NCI-H187 (cell line): ENCODE measurements at regions not wholly inside any gene's neighbourhood (a gene's known extent, or its start where the extent isn't known, plus 50 kb on each side); places are given as distances from the start of the nearest gene placed in this dataset.

Experiments used
- DNase-seq, 2 experiments: peaks; one replicate each; lab custom pipeline; 2025; lab: John Stamatoyannopoulos, UW

DNA sequence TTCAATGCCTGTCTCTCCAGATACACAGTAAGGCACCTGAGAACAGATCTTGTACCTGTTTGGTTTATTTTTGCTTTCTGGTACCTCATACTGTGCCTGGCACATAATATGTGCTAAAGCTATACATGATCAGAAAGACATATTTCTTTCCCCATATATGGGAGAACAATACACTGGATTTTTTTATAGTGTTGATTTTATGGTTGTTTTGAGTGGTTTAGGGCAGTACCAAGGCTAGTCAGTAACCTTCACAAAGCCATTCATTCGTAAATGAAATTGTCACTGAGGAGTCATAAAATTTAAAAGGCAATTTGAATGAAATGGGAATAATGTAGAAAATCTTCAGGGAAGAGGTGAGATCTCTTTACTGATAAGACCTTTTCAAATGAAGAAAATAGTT, 810.2 kb downstream of the TUSC7 start:
- no peak for DNase-seq

DNA sequence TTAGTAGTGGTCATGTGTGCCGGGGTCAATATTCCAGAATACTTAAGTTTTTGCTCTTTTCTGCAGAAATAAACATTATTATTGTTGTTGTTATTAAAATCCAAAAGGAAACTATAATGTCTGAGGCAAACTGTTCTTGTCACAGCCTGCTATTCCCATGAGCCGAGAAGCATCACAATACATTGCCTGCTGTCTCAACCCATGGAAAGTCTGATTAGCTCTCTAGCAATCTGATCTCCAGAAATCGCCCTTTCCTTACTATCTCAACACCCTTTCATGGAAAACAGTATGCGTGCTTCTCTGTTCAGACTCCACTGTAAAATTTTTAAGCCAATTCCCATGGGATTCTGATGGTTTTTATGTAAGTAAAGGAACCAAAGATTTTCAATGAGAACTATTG, 811.0 kb downstream of the TUSC7 start:
- DNase-seq: no peak

DNA sequence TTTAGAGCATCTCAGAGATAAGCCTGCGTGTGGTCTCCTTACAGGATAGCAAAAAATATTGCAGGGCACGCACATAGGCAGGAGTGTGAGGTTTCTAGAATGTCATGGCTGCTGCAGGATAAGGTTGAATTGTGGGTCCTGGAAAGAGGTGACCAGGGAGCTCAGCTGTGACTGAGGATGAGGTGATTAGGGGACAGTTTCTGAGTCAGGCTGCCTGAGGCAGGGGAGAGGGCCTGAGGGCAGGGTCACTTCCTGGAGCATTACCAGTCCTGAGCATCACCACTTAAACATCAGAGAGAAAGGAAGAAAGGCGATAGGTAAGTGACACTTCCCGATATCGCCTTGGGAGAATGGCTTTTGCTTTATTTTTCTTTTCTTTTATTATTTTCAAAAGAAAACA, 813.8 kb downstream of the TUSC7 start:
- no peak for DNase-seq

DNA sequence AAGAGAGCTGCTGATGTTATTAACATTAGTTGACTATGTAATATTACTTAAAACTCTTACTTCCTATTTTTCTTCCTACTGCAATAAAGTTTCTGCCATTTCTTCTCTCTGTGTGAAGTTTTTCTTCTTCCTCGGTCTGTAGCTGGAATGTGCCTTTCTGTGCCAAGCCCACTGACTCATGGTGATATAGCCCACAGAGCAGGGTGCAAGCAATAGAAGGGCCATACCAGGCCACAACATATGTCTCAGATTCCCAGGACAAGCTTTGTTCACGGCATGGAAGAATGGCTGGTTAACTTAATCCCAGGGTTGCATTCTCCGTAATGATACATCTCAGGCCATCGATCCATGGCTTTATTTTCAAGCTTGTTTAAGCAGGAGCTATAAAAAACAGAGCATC, 815.3 kb downstream of the TUSC7 start:
- no peak for DNase-seq

- no peak for DNase-seq
Observed at GRCh38 chr3:117526470-117527079, 817.0 kb downstream of the TUSC7 start.

- DNase-seq: no peak
Observed at GRCh38 chr3:117527346-117527745, 817.8 kb downstream of the TUSC7 start.

DNA sequence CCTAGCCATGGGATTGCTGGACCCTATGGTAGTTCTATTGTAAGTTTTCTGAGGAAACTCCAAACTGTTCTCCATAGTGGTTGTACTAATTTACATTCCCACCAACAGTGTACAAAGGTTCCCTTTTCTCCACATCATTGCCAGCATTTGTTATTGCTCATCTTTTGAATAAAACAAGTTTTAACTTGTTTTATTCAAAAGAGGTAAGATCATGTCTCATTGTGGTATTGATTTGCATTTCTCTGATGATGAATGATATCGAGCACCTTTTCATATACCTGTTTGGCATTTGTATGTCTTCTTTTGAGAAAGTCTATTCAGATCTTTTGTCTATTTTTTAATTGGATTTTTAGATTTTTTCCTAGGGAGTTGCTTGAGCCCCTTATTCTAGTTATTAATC, 819.1 kb downstream of the TUSC7 start:
- DNase-seq: no peak

DNA sequence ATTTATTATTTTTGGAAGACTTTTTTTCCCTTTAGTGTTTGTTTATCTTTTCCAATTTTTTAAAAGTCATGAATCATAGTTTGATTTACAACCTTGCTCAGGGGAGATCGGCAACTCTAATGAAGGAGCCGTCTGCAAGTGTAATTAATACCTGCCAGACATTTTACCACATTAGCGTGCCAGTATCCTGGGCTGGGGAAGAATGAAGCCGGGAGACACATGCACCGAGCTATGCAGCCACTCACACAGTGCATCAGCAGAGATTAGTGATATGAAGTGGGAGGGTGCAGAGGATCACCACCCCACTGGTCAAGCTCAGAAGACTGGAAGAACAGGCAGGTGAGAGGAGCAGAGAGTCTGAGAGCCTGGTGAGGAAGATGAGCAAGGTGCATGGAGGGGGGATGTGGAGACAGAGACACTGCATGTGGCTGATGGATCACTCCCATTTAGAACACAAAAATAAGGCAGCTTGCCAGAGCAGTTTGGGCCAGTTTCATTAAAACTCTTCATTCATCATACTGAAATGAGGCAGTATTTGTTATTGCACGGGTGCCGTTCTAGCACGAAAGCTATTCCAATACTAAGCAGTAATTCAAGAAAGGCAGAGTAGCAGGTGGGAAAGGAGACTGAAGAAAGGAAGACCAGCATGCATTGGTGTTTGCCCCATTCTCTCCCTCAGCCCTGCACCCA, 821.6 kb downstream of the TUSC7 start:
- DNase-seq: no peak

GRCh38 chr3:117532268-117532667, 822.7 kb downstream of the TUSC7 start:
- DNase-seq: no peak

GRCh38 chr3:117534138-117534537, 824.6 kb downstream of the TUSC7 start:
- DNase-seq: no peak

DNA sequence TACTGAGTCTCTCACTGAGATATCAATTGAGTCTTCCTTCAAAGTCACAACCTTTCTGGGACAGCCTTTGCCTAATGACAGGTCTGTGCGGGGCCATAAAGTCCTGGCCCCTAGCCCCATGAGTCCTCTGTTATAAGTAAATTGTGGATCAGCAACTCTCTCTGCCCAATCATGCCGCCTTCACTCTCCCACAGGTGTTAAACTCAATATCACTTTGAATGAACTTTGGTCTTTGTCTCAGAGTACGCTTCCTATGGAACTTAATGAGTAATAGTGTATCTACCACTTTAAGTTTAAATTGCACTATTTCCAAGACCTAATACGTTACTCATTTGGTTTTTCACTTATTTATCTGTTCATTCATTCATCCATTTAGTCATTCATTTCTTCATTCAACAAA, 826.4 kb downstream of the TUSC7 start:
- no peak for DNase-seq

DNA sequence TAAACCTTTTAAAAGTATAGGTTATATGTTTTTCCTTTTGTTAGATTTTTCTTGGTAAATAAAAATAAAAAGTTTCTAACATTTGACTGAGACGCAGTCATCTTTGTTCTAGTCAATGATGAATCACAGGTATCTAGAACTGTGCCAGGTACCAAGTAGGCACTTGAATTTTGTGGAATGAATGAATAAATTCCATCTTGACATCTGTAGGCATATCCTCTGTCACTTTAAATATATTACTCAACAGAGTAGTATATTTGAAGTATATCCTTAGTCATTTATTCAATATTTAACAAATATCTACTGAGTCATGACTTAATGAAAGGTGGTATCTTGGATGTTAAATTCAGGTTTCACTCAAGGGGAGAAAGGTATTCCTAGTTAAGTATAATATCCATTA, 828.4 kb downstream of the TUSC7 start:
- DNase-seq: no peak

GRCh38 chr3:117539729-117540128, 830.1 kb downstream of the TUSC7 start:
- no peak for DNase-seq

GRCh38 chr3:117540597-117540996, 831.0 kb downstream of the TUSC7 start:
- DNase-seq: no peak

GRCh38 chr3:117541721-117542120, 832.1 kb downstream of the TUSC7 start:
- no peak for DNase-seq

GRCh38 chr3:117543521-117543920, 833.9 kb downstream of the TUSC7 start:
- no peak for DNase-seq

GRCh38 chr3:117545484-117545883, 835.9 kb downstream of the TUSC7 start:
- no peak for DNase-seq

DNA sequence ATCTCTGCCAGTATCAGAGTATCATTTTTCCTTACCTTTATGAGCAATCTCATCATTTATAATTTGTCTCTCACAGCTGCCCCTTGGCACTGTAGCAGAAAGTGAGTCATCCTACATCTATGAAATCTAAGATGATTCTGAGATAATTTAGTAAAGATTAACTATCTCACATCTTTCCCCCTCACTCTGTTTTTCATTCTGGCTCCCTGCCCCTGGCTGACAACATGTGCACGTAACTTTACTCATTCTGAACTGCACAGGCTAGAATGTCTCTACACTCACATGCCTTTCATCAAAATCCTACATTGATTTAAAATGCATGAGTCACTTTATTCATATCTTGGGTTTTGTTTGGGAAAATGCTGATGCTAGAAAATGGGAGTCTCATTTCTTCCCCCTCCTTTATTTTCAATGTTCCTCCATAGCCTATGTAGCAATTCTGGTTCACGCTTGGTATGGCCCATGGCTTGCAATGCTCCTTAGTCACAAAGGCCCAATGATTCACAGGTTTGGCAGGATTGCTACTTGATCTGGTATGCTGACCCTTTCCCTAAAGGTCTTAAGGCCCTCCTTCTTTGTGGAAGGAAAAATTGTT, 838.5 kb downstream of the TUSC7 start:
- DNase-seq: no peak

GRCh38 chr3:117548600-117548999, 839.0 kb downstream of the TUSC7 start:
- no peak for DNase-seq

DNA sequence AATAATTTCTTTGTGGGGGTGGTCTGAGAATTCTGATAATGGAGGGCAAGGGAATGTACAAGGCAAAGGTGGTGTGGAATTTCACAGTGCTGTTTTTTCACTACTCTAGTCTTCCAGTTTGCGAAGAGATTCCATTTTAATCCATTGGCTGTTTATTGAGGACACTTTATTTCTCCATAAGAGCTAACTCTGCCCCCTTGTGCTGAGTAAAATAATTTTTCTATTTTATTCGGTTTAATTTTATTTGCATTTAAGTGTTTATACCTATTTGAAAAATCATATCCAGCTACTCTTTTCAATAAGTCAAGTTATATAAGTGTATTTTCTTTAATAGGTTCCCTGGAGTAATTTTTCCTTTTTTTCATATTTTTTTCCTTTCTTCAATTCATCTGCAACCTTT, 840.1 kb downstream of the TUSC7 start:
- DNase-seq: no peak

- no peak for DNase-seq
Observed at GRCh38 chr3:117550766-117551165, 841.2 kb downstream of the TUSC7 start.

DNA sequence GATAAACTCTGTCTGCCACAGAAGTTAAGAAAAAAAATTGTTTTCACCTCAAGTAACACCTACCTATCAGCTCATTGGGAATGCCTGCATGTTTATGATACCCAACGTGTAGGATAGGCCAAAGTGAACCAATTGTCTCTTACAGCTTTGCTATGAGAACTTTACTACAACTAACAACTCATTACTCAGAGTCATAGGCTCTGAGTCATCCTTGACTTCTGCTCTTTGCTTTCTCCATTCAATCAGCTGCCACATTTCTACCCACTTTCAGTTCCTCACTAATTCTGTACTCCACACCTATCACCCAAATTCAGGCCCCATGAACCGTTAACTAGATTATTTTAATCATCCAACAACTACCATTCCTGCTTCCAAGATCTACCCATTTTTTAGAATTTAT, 843.9 kb downstream of the TUSC7 start:
- no peak for DNase-seq

DNA sequence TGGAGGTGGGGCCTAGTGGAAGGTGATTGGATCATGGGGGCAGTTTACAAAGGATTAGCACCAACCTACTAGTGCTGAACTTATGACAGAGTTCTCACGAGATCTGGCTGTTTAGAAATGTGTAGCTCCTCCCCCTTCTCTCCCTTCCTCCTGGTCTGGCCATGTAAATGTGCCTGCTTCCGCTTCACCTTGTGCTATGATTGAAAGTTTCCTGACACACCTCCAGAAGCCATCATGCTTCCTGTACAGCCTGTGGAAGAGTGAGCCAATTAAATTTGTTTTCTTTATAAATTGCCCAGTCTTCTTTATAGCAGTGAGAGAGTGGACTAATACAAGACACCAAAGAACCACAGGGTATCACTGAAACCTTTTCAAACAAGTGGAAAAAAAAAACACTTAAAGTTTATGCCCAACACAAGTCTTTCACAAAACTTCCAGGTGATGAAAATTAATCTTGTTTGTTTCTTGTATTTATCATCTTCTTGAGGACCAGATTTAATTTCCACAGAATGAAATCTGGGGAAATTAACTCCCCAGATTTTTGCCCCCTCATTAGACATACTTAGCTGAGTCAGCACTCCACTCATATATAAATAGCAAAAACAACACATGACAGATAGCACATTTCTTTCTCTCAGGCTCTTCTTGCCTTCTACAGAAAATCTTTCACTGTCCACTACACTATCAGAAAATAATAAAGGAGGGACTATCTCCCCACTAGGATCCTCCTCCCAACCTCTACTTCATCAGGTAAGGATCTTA, 847.2 kb downstream of the TUSC7 start:
- DNase-seq: no peak
